ENCODE measurements at regions not wholly inside any gene's neighbourhood (a gene's known extent, or its start where the extent isn't known, plus 50 kb on each side); places are given as distances from the start of the nearest gene placed in this dataset.

- DNase-seq (ENCODE audit: low spot score), result no peak
- FAIRE-seq, result no peak
Observed at GRCh38 chr1:111556325-111557037, 53.0 kb upstream of the ADORA3 start.

GRCh38 chr1:111559736-111560279 lies 56.4 kb upstream of the ADORA3 start:
- DNase-seq (ENCODE audit: low spot score) (no peak), FAIRE-seq (no peak)

GRCh38 chr1:111561328-111561727 lies 57.9 kb upstream of the ADORA3 start:
- FAIRE-seq (no peak), DNase-seq (ENCODE audit: low spot score) (no peak)

- FAIRE-seq, result no peak
- DNase-seq (ENCODE audit: low spot score), result peak; percentile 66
Observed at GRCh38 chr1:111563619-111564018, 56.0 kb upstream of the RAP1A start.

DNA sequence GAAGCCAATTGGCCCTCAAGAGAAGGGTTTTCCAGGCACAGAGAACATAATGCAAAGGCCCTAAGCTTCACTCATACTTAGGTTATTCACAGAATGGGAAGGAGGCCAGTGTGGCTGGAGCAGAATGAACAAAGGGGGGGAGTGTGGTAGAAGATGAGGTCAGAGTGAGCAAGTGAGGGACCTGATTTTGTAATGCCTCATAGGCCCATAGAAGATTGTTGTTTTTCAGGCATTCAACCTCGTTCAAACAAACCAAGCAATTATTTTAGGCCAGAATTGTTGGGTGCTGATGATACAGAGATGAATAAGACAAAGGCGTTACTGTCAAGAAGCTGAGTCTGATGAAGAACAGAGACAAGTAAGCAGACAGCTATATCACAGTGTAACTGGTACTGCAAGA lies 54.5 kb upstream of the RAP1A start:
- DNase-seq (ENCODE audit: low spot score), result peak; percentile 23

DNA sequence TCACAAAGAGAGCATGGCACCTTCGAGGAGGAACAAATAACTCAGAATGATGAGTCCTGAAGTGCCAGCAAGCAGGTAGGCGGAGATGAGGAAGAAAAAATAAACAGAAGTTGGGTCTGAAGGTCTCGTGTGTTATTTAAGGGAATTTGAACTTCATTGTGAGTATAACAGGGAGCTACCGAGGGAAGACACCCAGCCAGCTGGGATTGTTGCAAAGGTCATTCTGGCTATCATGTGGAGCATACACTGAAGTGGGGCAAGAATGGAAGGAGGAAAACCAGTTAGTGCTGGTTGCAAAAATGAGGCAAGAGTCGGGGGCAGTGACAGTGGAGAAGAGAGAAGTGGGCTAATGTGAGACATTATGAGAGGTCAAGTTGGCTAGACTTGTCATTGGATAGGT lies 53.6 kb upstream of the RAP1A start:
- no peak for DNase-seq (ENCODE audit: low spot score)
- no peak for FAIRE-seq

More for the DNA sequence above, 54.5 kb upstream of the RAP1A start:
- no peak for FAIRE-seq

GRCh38 chr1:111568160-111568647 lies 51.4 kb upstream of the RAP1A start:
- DNase-seq (ENCODE audit: low spot score) (no peak), FAIRE-seq (no peak)

Data from urothelium cell line (cell line).